OCI-LY1 (cell line): ENCODE measurements at regions not wholly inside any gene's neighbourhood (a gene's known extent, or its start where the extent isn't known, plus 50 kb on each side); places are given as distances from the start of the nearest gene placed in this dataset.

Experiments
- H2AFZ ChIP-seq: fragments of 200-600 bp; sonication (generic), shearing (Covaris generic); 2 replicates; pipeline ENCODE4 v1.6.0; 2014; ENCODE audit warnings: antibody characterized with exemption, mild to moderate bottlenecking, low read length
- H3F3A ChIP-seq: fragments of 200-600 bp; sonication (generic), shearing (Covaris generic); 2 replicates; pipeline ENCODE4 v1.6.0; 2014; ENCODE audit warnings: mild to moderate bottlenecking, antibody characterized with exemption, low read length, moderate library complexity; ENCODE audit not compliant: insufficient read depth
- H3K27ac ChIP-seq: fragments of 200-600 bp; sonication (generic); 2 replicates; pipeline ENCODE4 v1.5.1; 2014; ENCODE audit warnings: low read length, mixed run types, mild to moderate bottlenecking, low read depth; ENCODE audit not compliant: poor library complexity, severe bottlenecking
- H3K27me3 ChIP-seq: fragments of 200-600 bp; sonication (generic); 2 replicates; pipeline ENCODE4 v1.6.0; 2014; ENCODE audit warnings: antibody characterized with exemption, mild to moderate bottlenecking, low read length, moderate library complexity; ENCODE audit not compliant: insufficient read depth
- H3K36me3 ChIP-seq: fragments of 200-600 bp; sonication (generic); 2 replicates; pipeline ENCODE4 v1.6.1; 2014; ENCODE audit warnings: mild to moderate bottlenecking, antibody characterized with exemption, low read length, moderate library complexity, mixed read lengths; ENCODE audit not compliant: insufficient read depth
- H3K4me1 ChIP-seq: fragments of 200-600 bp; sonication (generic); 2 replicates; pipeline ENCODE4 v1.5.1; 2014; ENCODE audit warnings: mild to moderate bottlenecking, low read length, moderate library complexity; ENCODE audit not compliant: insufficient read depth, severe bottlenecking
- H3K4me2 ChIP-seq: fragments of 200-600 bp; sonication (generic), shearing (Covaris generic); 2 replicates; pipeline ENCODE4 v1.6.1; 2014; ENCODE audit warnings: low read length
- H3K4me3 ChIP-seq: fragments of 200-600 bp; sonication (generic); 2 replicates; pipeline ENCODE4 v1.5.1; 2014; ENCODE audit warnings: low read length, low read depth, mild to moderate bottlenecking, mixed read lengths; ENCODE audit not compliant: poor library complexity, severe bottlenecking
- H3K79me2 ChIP-seq: fragments of 200-600 bp; shearing (Covaris generic); 2 replicates; pipeline ENCODE4 v1.6.1; 2016; ENCODE audit warnings: mixed run types, low read length, mixed read lengths; ENCODE audit not compliant: insufficient read depth
- H3K9ac ChIP-seq: fragments of 200-600 bp; sonication (generic), shearing (Covaris generic); 2 replicates; pipeline ENCODE4 v1.6.1; 2014; ENCODE audit warnings: mild to moderate bottlenecking, low read length, mixed read lengths
- H3K9me2 ChIP-seq: fragments of 200-600 bp; sonication (generic), shearing (Covaris generic); 2 replicates; pipeline ENCODE4 v1.6.1; 2014; ENCODE audit warnings: low read depth, mild to moderate bottlenecking, low read length, mixed read lengths
- H3K9me3 ChIP-seq: fragments of 200-600 bp; shearing (Covaris generic); 2 replicates; pipeline ENCODE4 v1.6.1; 2014; ENCODE audit warnings: low read length, mixed read lengths
- H4K20me1 ChIP-seq: fragments of 200-600 bp; sonication (generic), shearing (Covaris generic); 2 replicates; pipeline ENCODE4 v1.6.0; 2016; ENCODE audit warnings: mild to moderate bottlenecking, low read length; ENCODE audit not compliant: insufficient read depth
- CTCF ChIP-seq: fragments of 200-600 bp; sonication (generic), shearing (Covaris generic); IDR thresholded peaks from 2 replicates; pipeline ENCODE4 v1.5.1; 2017; ENCODE audit warnings: mild to moderate bottlenecking, antibody characterized with exemption, low read length, moderate library complexity, mixed read lengths
- EZH2 ChIP-seq: fragments of 200-600 bp; sonication (generic), shearing (Covaris generic); IDR thresholded peaks from 2 replicates; pipeline ENCODE4 v1.8.0; 2017; ENCODE audit warnings: borderline replicate concordance, mixed run types, mild to moderate bottlenecking, antibody characterized with exemption, low read length, moderate library complexity, mixed read lengths

GRCh38 chr18:64287926-64288325, 139.0 kb upstream of the LINC00305 start:
- TF ChIP-seq CTCF (no peak), EZH2 (no peak)
- H4K20me1 ChIP-seq, result no peaks in the 10 kb centered on the region
- no peaks in the 10 kb centered on the region for H3K36me3 ChIP-seq

DNA sequence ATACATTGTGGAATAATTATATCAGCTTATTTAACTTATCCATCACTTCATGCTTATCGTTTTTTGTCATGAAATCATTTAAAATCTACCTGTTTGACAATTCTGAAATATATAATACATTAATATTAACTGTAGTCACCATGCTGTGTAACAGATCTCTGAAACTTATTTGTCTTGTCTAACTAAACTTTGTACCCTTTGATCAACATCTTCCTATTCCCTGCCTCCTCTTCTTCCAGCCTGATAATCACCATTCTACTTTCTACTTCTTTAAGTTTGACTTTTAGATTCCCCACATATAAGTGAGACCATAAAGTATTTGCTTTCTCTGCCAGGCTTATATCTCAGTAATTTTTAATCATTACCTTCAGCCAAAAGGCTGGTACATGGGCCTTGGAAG, 134.2 kb upstream of the LINC00305 start:
- Histone ChIP-seq H3K4me3 (no peak overlapping the region), H3K36me3 (no peaks in the 10 kb centered on the region), H3K79me2 (no peaks in the 10 kb centered on the region), H3K27me3 (no peaks in the 10 kb centered on the region), H4K20me1 (no peaks in the 10 kb centered on the region), H3K9ac (no peak overlapping the region), H3K9me3 (no peaks in the 10 kb centered on the region), H3K27ac (no peak overlapping the region), H3K4me1 (no peaks in the 10 kb centered on the region), H3F3A (no peaks in the 10 kb centered on the region), H2AFZ (no peak overlapping the region), H3K9me2 (no peaks in the 10 kb centered on the region), H3K4me2 (no peak overlapping the region)
- TF ChIP-seq EZH2 (no peak), CTCF (no peak)

More at GRCh38 chr18:64287926-64288325, 139.0 kb upstream of the LINC00305 start:
- Histone ChIP-seq H3K4me3 (no peak overlapping the region), H3F3A (no peaks in the 10 kb centered on the region), H3K9me2 (no peaks in the 10 kb centered on the region), H2AFZ (no peak overlapping the region), H3K9me3 (no peaks in the 10 kb centered on the region), H3K27ac (no peak overlapping the region), H3K4me1 (no peaks in the 10 kb centered on the region), H3K27me3 (no peaks in the 10 kb centered on the region), H3K79me2 (no peaks in the 10 kb centered on the region), H3K9ac (no peak overlapping the region), H3K4me2 (no peak overlapping the region)

GRCh38 chr18:64278026-64278425, 129.1 kb upstream of the LINC00305 start:
- no peaks in the 10 kb centered on the region for H3F3A ChIP-seq
- H3K4me2 ChIP-seq, result no peak overlapping the region
- H3K9me2 ChIP-seq, result no peaks in the 10 kb centered on the region
- no peak overlapping the region for H3K4me3 ChIP-seq
- H3K27me3 ChIP-seq, result no peaks in the 10 kb centered on the region
- H3K79me2 ChIP-seq, result no peaks in the 10 kb centered on the region
- H3K4me1 ChIP-seq, result no peaks in the 10 kb centered on the region
- no peaks in the 10 kb centered on the region for H3K36me3 ChIP-seq
- no peaks in the 10 kb centered on the region for H3K9me3 ChIP-seq
- no peak overlapping the region for H2AFZ ChIP-seq
- no peak overlapping the region for H3K9ac ChIP-seq
- TF ChIP-seq EZH2, result no peak
- TF ChIP-seq CTCF, result no peak
- no peaks in the 10 kb centered on the region for H4K20me1 ChIP-seq
- H3K27ac ChIP-seq, result no peak overlapping the region
